Activated naive CD4-positive, alpha-beta T cell treated with anti-CD3 and anti-CD28 coated beads, Interleukin-2, amount 10 ng/mL, durations not matched to agents 7 days and 5 days (primary cell): ENCODE measurements at regions not wholly inside any gene's neighbourhood (a gene's known extent, or its start where the extent isn't known, plus 50 kb on each side); places are given as distances from the start of the nearest gene placed in this dataset.

Source experiments
- CTCF ChIA-PET: fragments of 350-600 bp; sonication (Branson Sonifier 250); formaldehyde crosslinking; loops from one replicate; lab custom pipeline; 2021; ENCODE audit warnings: antibody characterized with exemption; lab: Charles Lee
- DNase-seq: peaks from one replicate; pipeline ENCODE4 v3.0.0-alpha.2; 2020
- H3K27ac Mint-ChIP-seq: one replicate; pipeline ENCODE4 v1.8.0; 2021; ENCODE audit warnings: mild to moderate bottlenecking, moderate library complexity, mixed read lengths
- H3K27me3 Mint-ChIP-seq: one replicate; pipeline ENCODE4 v1.8.0; 2021; ENCODE audit warnings: mild to moderate bottlenecking, mixed read lengths
- H3K36me3 Mint-ChIP-seq: one replicate; pipeline ENCODE4 v1.8.0; 2021; ENCODE audit warnings: mixed read lengths
- H3K4me1 Mint-ChIP-seq: one replicate; pipeline ENCODE4 v1.8.0; 2021; ENCODE audit warnings: mixed read lengths
- H3K4me3 Mint-ChIP-seq: one replicate; pipeline ENCODE4 v1.8.0; 2021; ENCODE audit warnings: mild to moderate bottlenecking, moderate library complexity, mixed read lengths
- H3K9me3 Mint-ChIP-seq: one replicate; pipeline ENCODE4 v1.8.0; 2021; ENCODE audit warnings: mixed read lengths

DNA sequence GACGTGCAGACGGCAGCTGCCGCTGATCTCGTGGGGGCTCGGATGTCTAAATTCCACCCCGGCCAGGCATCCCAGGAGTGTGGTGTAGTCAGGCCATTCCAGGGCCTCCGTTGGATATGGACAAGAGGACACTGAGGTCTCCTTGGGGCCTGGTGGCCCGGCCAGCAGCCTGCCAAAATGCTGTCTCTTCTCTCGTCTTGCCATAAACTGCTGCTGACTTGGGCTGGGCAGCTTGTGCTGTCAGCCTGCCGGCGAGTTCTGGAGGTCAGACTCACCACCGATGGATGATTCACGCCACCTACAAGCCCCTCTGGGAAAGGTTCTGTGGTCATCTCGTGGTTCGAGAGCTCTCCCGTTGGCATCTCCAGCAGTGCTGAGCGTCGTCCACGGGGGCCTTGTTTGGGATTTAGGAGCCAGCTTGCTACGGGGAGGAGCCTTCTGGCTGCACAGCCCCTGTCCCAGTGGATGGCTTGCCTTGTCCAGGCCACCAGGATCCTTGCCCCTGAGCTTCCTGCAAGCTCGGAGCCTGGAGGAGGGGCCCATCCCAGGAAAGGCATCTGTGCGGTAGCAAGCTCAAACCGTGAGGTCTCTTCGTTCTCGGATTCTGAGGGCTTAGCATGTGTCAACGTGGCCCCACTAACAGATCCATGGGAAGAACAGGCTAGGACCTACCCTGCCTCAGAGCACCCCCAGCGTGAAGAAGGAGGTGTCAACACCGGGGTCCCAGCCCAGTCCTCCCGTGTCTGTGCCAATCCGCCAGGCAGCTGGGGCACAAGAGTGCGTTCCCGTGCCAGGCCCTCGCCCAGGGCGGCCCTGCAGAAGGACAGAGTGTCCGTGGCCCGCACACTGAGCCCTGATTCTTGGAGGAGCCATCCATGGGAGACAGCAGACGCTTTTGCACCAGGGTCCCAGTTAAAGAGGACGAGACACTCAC is 1114.1 kb downstream of the BRD1 start:
- DNase-seq = peak; percentile 11
- peaks cover 7% of the 10 kb centered on the region for H3K9me3 Mint-ChIP-seq

DNA sequence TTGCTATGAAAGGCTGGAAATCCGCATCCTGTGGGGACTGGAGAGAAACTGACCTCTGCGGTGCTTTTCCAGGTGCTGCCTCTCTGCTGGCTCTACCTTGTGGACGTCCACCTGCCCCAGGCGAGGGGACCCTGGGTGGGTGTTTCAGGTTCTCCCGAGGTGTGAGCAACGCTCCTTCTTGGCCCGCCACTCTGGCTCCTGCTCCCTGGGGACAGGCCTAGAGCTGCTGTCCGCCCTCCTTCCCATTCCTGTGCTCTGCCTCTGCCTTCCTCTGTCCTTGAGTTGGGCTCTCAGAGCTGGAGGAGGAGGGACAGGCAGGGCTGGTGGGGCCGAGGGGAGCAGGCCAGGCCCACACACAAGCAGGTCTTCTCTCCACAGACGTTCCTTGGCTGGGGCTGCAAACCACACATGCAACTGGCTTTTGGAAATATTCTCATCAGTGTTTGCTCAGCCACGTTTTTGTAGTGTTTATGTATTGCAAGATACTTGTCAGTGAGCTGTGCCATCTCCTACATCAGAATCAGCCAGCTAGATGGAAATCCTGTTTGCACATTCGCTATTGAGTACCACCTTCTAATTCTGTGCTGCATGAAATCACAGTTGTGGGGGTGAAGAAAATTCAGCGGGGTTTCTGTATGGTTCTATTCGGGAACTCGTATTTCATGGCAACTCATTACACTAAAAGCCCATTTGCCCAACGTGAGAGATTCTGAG is 1115.0 kb downstream of the BRD1 start:
- CTCF ChIA-PET = no interaction called here
- Mint-ChIP-seq H3K9me3 (peaks cover 7% of the 10 kb centered on the region), H3K27ac (no peak overlapping the region), H3K27me3 (no peaks in the 10 kb centered on the region), H3K4me1 (no peaks in the 10 kb centered on the region), H3K4me3 (no peak overlapping the region), H3K36me3 (no peaks in the 10 kb centered on the region)
- no peak for DNase-seq

More for the DNA sequence above, 1114.1 kb downstream of the BRD1 start:
- Mint-ChIP-seq H3K27ac (no peak overlapping the region), H3K4me3 (no peak overlapping the region), H3K4me1 (no peaks in the 10 kb centered on the region), H3K36me3 (no peaks in the 10 kb centered on the region), H3K27me3 (no peaks in the 10 kb centered on the region)
- CTCF ChIA-PET = no interaction called here

- CTCF ChIA-PET = no interaction called here
- H3K27ac Mint-ChIP-seq = no peak overlapping the region
- no peaks in the 10 kb centered on the region for H3K36me3 Mint-ChIP-seq
- H3K27me3 Mint-ChIP-seq = no peaks in the 10 kb centered on the region
- peak; percentile 3 for DNase-seq
- no peaks in the 10 kb centered on the region for H3K4me1 Mint-ChIP-seq
- H3K4me3 Mint-ChIP-seq = no peak overlapping the region
- H3K9me3 Mint-ChIP-seq = peaks cover 7% of the 10 kb centered on the region
Observed at GRCh38 chr22:48711669-48712068, 1116.0 kb downstream of the BRD1 start.

DNA sequence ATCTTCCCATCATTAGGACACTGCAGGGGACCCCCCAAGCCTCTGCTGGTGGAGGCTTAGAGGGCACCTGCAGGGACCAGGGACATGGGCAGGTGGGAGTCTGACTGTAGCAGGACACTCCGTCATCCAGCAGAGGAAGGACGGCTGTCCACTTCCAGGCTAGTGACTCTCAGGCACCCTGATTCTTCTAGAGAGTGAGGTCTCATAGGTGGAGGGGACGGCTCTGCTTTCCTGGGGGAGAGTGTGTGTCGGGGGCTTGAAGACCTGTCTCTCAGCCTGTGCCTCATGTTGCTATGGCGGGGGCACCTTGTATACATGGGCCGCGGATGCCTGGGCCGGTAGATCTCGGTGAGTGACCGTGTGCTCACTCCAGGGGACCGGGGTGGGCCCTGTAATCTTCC is 1116.6 kb downstream of the BRD1 start:
- DNase-seq = no peak
- no peaks in the 10 kb centered on the region for H3K4me1 Mint-ChIP-seq
- H3K9me3 Mint-ChIP-seq = peaks cover 7% of the 10 kb centered on the region
- CTCF ChIA-PET = no interaction called here
- H3K27me3 Mint-ChIP-seq = no peaks in the 10 kb centered on the region
- H3K27ac Mint-ChIP-seq = no peak overlapping the region
- H3K4me3 Mint-ChIP-seq = no peak overlapping the region
- no peaks in the 10 kb centered on the region for H3K36me3 Mint-ChIP-seq

GRCh38 chr22:48710410-48710809 is 1117.3 kb downstream of the BRD1 start:
- H3K27me3 Mint-ChIP-seq = no peaks in the 10 kb centered on the region
- CTCF ChIA-PET = no interaction called here
- no peaks in the 10 kb centered on the region for H3K36me3 Mint-ChIP-seq
- no peak for DNase-seq
- H3K27ac Mint-ChIP-seq = no peak overlapping the region
- H3K4me1 Mint-ChIP-seq = no peaks in the 10 kb centered on the region
- no peak overlapping the region for H3K4me3 Mint-ChIP-seq
- peaks cover 4% of the 10 kb centered on the region for H3K9me3 Mint-ChIP-seq

- CTCF ChIA-PET = no interaction called here
- Mint-ChIP-seq H3K4me1 (no peaks in the 10 kb centered on the region), H3K27ac (no peak overlapping the region), H3K4me3 (no peak overlapping the region), H3K36me3 (no peaks in the 10 kb centered on the region), H3K9me3 (peaks cover 2% of the 10 kb centered on the region), H3K27me3 (no peaks in the 10 kb centered on the region)
- no peak for DNase-seq
Observed at GRCh38 chr22:48709976-48710375, 1117.7 kb downstream of the BRD1 start.

DNA sequence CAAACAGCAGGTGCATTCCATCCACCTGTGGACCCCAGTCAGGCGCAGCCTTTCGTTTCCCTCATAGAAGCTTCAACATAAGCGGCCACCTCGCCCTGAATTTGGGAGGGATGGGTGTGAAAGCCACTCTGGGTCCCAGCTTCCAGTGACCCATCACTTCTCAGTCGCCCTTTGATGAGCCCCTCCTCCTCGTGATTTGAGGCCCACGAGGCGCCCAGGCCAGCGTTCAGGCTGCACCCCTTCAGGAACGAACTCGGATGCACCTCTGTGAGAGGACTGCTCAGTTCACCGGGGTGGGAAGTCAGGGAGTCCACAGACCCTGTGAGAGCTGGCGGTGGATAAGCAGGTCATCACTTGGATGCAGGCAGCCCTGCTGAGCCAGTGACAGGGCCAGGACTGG is 1118.2 kb downstream of the BRD1 start:
- no peak for DNase-seq
- Mint-ChIP-seq H3K27me3 (no peaks in the 10 kb centered on the region), H3K4me3 (no peak overlapping the region), H3K4me1 (no peaks in the 10 kb centered on the region), H3K36me3 (no peaks in the 10 kb centered on the region), H3K27ac (no peak overlapping the region), H3K9me3 (no peaks in the 10 kb centered on the region)
- CTCF ChIA-PET = no interaction called here

- Mint-ChIP-seq H3K27me3 (no peaks in the 10 kb centered on the region), H3K9me3 (no peaks in the 10 kb centered on the region), H3K4me1 (no peaks in the 10 kb centered on the region), H3K4me3 (no peak overlapping the region), H3K36me3 (no peaks in the 10 kb centered on the region), H3K27ac (no peak overlapping the region)
- DNase-seq = peak; percentile 9
- CTCF ChIA-PET = no interaction called here
Observed at GRCh38 chr22:48708558-48709245, 1119.0 kb downstream of the BRD1 start.

DNA sequence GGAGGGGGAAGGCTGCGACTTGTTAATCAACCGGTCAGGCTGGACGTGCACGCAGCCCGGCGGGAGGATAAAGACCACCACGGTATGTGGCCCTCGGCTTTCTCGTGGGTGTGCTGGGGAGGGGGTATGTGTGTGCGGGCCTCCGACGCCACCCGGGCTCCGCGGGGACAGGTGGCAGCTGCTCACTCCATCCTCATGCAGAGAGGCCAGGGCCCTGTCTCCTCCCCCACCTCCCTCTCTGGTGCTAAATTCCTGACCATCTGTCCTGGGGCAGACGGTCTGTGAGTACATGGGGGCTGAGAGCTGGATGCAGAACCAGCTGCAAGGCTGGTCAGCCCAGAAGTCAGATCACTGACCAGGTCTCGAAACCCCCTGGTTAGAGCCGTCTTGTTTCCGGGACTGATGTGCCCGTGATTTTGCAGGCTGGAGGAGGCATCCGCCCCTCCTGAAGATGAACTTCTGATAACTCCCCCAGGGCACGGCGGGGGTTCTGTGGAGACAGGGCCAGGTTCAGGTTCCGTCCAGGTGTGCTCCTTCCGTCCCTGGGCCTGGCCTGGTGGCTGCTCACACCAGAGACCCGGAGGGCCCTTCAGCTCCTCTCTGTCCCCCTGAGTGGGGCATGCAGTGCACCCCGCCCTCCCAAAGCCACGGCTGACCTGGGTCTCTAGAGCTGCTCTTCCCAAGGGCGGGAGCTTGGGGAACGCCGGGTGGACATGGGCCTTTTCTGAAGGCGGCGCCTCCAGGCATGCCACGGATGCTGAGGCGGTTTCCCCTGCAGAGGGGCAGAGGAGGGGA is 1119.7 kb downstream of the BRD1 start:
- Mint-ChIP-seq H3K4me3 (no peak overlapping the region), H3K27ac (no peak overlapping the region), H3K36me3 (no peaks in the 10 kb centered on the region), H3K9me3 (no peaks in the 10 kb centered on the region), H3K27me3 (no peaks in the 10 kb centered on the region), H3K4me1 (no peaks in the 10 kb centered on the region)
- CTCF ChIA-PET = no interaction called here
- no peak for DNase-seq

DNA sequence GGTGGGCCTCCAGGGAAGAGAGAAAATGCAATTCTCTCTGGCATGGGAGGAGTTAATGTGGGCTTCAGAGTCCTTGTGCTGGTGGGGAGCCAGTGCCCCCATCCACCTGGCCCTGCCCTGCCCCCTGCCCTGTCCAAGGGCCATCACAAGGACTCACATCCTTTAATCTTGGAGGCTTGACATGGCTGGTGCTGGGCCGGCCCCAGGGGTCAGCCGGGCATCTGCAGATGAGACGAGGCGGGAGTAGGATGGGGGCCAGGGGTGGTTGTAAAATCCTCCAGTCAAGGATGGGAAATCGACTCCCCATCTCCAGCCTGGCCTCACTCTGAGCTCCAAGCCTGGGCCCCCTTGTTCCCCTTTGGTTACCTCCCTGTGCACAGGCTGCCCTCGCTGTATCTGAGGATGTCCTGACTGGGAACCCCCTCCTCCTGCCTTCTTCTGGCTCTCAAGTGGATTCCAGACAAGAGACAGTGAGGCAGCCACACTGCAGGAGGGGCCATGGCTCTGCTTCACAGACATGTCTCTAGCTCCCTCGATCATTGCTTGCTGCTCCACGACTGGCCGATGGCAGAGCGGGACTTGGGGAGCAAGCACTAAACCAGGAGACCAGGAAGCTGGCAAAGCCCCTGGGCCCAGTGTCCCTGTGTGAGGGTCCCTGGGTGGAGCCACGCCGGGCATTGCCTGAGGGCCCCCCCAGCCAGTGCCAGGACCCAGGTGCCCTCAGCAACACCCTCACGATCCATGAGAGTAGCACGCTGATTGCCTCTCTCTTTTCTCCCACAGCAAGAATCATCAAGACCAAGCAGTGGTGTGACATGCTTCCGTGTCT is 1120.5 kb downstream of the BRD1 start:
- Mint-ChIP-seq H3K27ac (no peak overlapping the region), H3K9me3 (no peaks in the 10 kb centered on the region), H3K36me3 (no peaks in the 10 kb centered on the region), H3K4me1 (no peaks in the 10 kb centered on the region), H3K4me3 (no peak overlapping the region), H3K27me3 (no peaks in the 10 kb centered on the region)
- no peak for DNase-seq
- CTCF ChIA-PET = no interaction called here

DNA sequence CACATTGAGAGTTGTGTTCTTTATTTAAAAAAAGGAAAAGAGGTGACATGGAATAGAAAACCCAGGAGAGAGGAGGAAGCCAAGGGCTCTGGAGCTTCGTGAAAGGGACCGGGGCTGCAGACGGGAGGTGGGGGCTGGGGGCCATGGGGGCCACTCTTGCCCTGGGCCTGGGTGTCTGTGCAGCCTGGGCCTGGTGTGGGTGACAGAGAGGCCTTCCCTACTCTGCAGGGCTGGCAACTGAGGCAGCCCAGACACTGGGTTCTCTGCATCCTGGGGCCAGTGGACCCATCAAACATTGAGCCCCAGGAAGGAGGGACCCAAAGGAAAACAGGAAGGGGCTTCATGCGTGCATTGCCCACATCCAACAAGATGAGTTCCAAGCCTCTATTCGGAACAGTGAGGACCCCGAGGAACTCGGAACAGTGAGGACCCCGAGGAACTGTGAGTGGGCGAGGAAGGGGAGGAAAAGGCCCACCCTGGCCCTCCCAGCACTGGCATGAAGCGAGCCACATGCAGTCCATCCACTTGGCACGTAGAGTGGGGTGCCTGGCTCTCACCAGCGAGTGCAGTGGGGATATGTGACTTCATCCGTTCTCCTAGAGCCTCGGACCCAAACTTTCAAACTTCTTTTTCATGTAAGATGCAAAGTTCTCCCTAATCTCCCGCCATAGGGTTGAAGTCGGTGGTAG is 1121.6 kb downstream of the BRD1 start:
- Mint-ChIP-seq H3K27ac (no peak overlapping the region), H3K36me3 (no peaks in the 10 kb centered on the region), H3K4me3 (no peak overlapping the region), H3K27me3 (no peaks in the 10 kb centered on the region), H3K4me1 (no peaks in the 10 kb centered on the region), H3K9me3 (no peaks in the 10 kb centered on the region)
- no peak for DNase-seq
- CTCF ChIA-PET = no interaction called here

DNA sequence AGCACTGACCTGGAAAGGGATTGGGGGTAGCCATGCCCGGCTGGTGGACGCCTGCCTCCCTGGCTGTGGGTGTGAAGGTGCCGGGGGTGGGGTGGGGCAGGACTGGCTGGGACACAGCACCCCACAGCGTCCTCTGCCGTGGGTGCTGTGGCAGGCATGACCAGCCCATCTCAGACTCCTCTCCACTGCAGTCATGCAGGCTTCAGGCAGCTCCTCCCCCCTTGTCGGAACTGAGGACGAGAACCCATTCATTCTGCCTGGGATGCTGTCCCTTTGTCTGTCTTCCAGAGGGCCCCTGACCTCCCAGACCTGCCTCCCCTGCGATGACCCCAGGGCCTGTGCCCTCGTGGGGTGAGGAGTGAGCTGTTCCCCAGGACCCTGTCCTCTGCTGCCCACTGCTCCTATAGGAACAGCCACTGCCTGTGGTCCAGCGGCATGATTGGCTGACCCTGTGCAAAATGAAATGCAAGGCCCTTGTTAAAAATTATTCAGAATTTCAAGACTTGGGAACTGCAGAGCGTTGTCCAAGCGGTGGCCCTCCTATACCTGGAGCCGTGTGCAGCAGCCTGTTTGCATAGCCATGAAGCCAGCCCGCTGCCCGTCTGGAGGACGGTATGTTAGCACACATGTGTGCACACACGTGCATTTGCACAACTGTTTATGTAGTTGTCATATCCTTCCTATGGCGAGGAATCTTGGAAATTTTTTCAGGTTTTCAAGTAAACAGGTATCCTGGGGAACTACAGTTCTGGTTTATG is 1122.3 kb downstream of the BRD1 start:
- H3K9me3 Mint-ChIP-seq = no peaks in the 10 kb centered on the region
- CTCF ChIA-PET = no interaction called here

More for the DNA sequence above, 1122.3 kb downstream of the BRD1 start:
- no peaks in the 10 kb centered on the region for H3K36me3 Mint-ChIP-seq
- H3K4me3 Mint-ChIP-seq = no peak overlapping the region
- H3K4me1 Mint-ChIP-seq = no peaks in the 10 kb centered on the region
- H3K27me3 Mint-ChIP-seq = no peaks in the 10 kb centered on the region
- DNase-seq = no peak
- H3K27ac Mint-ChIP-seq = no peak overlapping the region
